Hematopoietic multipotent progenitor cell treated with erythropoietin and hydrocortisone succinate and interleukin-3 and kit ligand, for 8 days (in vitro differentiated cells): ENCODE measurements at regions not wholly inside any gene's neighbourhood (a gene's known extent, or its start where the extent isn't known, plus 50 kb on each side); places are given as distances from the start of the nearest gene placed in this dataset.
"Not testable (repeated sequence)": the region's sequence is repeated elsewhere in the genome, so short reads cannot be mapped to it uniquely, and the experiment has no call there.

Experiments used
- DNase-seq: peaks from one replicate; pipeline ENCODE4 v3.0.0-alpha.2; 2015

- no peak for DNase-seq
These were observed 221.8 kb upstream of the KLF3 start for GRCh38 chr4:38442073-38442788.

- no peak for DNase-seq
These were observed 214.4 kb upstream of the KLF3 start for GRCh38 chr4:38449506-38450174.

GRCh38 chr4:38452009-38452408, 212.0 kb upstream of the KLF3 start:
- no peak for DNase-seq

GRCh38 chr4:38452542-38452941, 211.5 kb upstream of the KLF3 start:
- no peak for DNase-seq

GRCh38 chr4:38453253-38453881, 210.6 kb upstream of the KLF3 start:
- DNase-seq = no peak

GRCh38 chr4:38454284-38454683, 209.7 kb upstream of the KLF3 start:
- no peak for DNase-seq

GRCh38 chr4:38455092-38455862, 208.7 kb upstream of the KLF3 start:
- no peak for DNase-seq

GRCh38 chr4:38456096-38456495, 207.9 kb upstream of the KLF3 start:
- no peak for DNase-seq

- DNase-seq = no peak
These were observed 202.7 kb upstream of the KLF3 start for GRCh38 chr4:38461342-38461741.

GRCh38 chr4:38462367-38463055, 201.5 kb upstream of the KLF3 start:
- peak; percentile 17 for DNase-seq

GRCh38 chr4:38463268-38463958, 200.6 kb upstream of the KLF3 start:
- DNase-seq = no peak

- no peak for DNase-seq
These were observed 199.7 kb upstream of the KLF3 start for GRCh38 chr4:38464328-38464727.

GRCh38 chr4:38466401-38466800, 197.6 kb upstream of the KLF3 start:
- DNase-seq = peak; percentile 45

GRCh38 chr4:38467296-38467695, 196.7 kb upstream of the KLF3 start:
- no peak for DNase-seq

- no peak for DNase-seq
These were observed 195.6 kb upstream of the KLF3 start for GRCh38 chr4:38468339-38468866.

GRCh38 chr4:38469410-38469809, 194.6 kb upstream of the KLF3 start:
- DNase-seq = no peak

- DNase-seq = no peak
These were observed 193.2 kb upstream of the KLF3 start for GRCh38 chr4:38470735-38471262.

- no peak for DNase-seq
These were observed 181.3 kb upstream of the KLF3 start for GRCh38 chr4:38482696-38483095.

- not testable (repeated sequence) for DNase-seq
These were observed 180.4 kb upstream of the KLF3 start for GRCh38 chr4:38483628-38484027.

- DNase-seq = no peak
These were observed 174.8 kb upstream of the KLF3 start for GRCh38 chr4:38489011-38489861.
